Hepatocyte (in vitro differentiated cells): ENCODE measurements at regions not wholly inside any gene's neighbourhood (a gene's known extent, or its start where the extent isn't known, plus 50 kb on each side); places are given as distances from the start of the nearest gene placed in this dataset.

Experiments used
- CTCF ChIP-seq: fragments of 200-600 bp; sonication (generic); IDR thresholded peaks from 2 replicates; pipeline ENCODE4 v1.5.1; 2016; ENCODE audit warnings: antibody characterized with exemption, mild to moderate bottlenecking; ENCODE audit not compliant: poor library complexity
- EZH2 ChIP-seq: fragments of 200-600 bp; sonication (generic); IDR thresholded peaks from 2 replicates; pipeline ENCODE4 v1.6.1; 2016; ENCODE audit warnings: antibody characterized with exemption, mild to moderate bottlenecking, borderline replicate concordance
- EZH2phosphoT487 ChIP-seq: fragments of 200-600 bp; sonication (generic); IDR thresholded peaks from one replicate; pipeline ENCODE4 v1.6.1; 2018; ENCODE audit warnings: antibody characterized with exemption, mild to moderate bottlenecking, low read depth, moderate library complexity; ENCODE audit not compliant: unreplicated experiment, severe bottlenecking

GRCh38 chr6:134414793-134415192, 96.9 kb upstream of the SGK1 start:
- TF ChIP-seq CTCF (no peak), EZH2phosphoT487 (no peak), EZH2 (no peak)
